Astrocyte of the spinal cord (primary cell): ENCODE measurements at regions not wholly inside any gene's neighbourhood (a gene's known extent, or its start where the extent isn't known, plus 50 kb on each side); places are given as distances from the start of the nearest gene placed in this dataset.

ENCODE experiments used
- DNase-seq: peaks from one replicate; pipeline ENCODE4 v3.0.0; 2011; ENCODE audit warnings: low read depth, low spot score
- H3K4me3 ChIP-seq: 2 replicates; pipeline ENCODE4 v1.5.1; 2011; ENCODE audit warnings: low read depth, mild to moderate bottlenecking, low read length, moderate library complexity
- in situ Hi-C: cut with HindIII; loops from 2 replicates; pipeline ENCODE4 v1.10.0; 2017; ENCODE audit warnings: low sequenced_read_pairs
- TF ChIP-seq, protein P1 (sequence below): IDR thresholded peaks from 2 replicates; pipeline ENCODE4 v1.5.1; 2012; ENCODE audit warnings: low read depth, mild to moderate bottlenecking, low read length, inconsistent platforms

DNA sequence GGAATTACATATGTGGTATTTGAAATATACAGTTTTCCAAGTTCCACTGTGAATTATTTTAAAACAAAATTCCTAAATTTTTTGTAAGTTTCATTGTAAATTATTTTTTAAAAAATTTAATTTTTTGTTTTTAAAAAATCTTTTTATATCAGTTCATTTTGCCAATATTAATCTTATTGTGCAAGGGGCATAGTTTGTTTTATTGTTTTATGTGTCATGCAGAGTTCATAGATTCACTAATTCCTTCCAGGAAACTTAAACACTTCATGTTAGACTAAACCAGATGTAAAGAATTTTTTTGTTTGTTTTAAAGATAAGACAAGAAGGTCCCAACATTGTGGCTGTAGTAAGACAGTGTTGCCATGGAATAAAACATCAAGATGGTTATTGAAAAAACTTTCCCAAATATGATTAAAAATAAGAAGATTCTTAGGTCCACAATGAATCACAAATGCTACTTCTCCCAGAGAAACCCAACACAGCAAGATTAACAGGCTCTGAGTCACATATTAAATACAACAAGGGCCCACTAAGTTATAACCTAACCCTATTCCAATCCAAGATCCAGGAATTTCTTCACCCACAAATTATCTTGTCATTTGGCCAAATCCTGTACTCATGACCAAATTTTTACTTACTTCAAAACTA is 464.7 kb upstream of the IGFBP3 start:
- peak; percentile 91 for DNase-seq
- TF ChIP-seq, protein P1, sequence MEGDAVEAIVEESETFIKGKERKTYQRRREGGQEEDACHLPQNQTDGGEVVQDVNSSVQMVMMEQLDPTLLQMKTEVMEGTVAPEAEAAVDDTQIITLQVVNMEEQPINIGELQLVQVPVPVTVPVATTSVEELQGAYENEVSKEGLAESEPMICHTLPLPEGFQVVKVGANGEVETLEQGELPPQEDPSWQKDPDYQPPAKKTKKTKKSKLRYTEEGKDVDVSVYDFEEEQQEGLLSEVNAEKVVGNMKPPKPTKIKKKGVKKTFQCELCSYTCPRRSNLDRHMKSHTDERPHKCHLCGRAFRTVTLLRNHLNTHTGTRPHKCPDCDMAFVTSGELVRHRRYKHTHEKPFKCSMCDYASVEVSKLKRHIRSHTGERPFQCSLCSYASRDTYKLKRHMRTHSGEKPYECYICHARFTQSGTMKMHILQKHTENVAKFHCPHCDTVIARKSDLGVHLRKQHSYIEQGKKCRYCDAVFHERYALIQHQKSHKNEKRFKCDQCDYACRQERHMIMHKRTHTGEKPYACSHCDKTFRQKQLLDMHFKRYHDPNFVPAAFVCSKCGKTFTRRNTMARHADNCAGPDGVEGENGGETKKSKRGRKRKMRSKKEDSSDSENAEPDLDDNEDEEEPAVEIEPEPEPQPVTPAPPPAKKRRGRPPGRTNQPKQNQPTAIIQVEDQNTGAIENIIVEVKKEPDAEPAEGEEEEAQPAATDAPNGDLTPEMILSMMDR: no peak
- no peak overlapping the region for H3K4me3 ChIP-seq
- in situ Hi-C loops: no loop called here

DNA sequence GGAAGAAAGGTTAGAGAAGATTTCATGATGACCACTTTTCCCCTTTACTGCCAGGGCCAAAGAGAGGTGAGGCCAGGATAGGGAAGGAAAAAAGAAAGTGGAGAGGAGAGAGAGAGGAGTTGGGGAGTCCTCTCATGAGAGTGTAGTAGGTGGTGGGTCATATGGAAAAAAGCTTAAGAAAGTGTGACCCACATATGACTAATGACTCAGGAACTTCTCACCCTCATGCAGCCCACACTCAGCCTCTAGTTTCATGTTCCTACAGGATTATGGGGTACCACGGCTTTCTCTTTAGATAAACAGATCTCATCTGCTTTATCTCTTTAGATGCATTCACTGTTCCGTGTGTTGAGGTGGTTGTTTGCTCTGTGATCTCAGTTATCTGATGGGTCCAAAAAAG is 462.5 kb upstream of the IGFBP3 start:
- TF ChIP-seq, protein P1: no peak
- no peak overlapping the region for H3K4me3 ChIP-seq
- in situ Hi-C loops: no loop called here
- peak; percentile 51 for DNase-seq

DNA sequence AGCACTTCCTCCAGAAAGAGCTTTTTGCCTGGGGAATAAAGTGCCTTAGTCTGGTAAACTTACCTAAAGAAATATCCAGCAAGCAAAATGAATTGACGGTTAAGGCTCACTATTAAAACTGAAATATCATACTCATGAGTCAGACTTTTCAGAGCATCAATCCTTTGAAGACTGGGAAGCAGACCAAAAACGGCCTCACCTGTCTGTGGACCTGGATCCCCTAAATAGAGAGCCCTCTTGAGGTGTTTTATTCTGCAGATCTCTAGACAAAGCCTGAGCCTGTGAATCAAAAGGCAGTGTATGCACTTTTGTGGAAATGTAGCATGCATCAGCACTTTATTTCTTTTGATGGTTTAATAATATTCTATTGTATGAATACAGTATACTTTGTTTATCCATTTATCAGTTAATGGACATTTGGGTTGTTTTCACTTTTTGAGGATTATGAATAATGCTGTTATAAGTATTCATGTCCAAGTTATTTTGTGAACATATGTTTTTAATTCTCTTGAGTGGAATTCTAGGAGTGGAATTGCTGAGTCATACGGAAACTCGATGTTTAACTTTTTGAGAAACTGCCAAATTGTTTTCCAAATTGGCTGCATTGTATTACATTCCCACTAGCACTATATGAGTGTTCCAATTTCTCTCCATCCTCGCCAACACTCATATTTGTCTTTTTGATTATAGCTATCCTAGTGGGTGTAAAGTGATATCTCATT is 449.0 kb upstream of the IGFBP3 start:
- DNase-seq: peak; percentile 93
- TF ChIP-seq, protein P1: no peak
- in situ Hi-C loops: no loop called here
- no peak overlapping the region for H3K4me3 ChIP-seq

DNA sequence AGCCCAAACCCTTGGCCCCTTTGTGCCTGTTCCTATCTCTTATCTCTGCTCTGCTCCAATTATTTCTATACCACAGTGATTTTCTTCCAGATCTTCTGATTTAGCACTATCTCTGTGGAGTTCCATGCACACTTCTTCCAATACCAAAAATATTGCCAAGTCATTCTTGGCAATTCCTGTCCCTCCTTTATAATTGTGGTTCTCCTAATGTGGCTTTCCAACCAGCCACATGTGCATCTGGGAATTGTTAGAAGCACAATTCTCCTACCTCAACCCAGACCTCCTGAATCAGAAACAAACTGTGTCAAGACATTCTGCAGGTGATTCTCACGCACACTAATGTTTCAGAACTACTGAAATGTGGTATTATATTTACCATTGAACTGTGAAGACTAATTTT is 447.8 kb upstream of the IGFBP3 start:
- in situ Hi-C loops: no loop called here
- DNase-seq: no peak
- TF ChIP-seq, protein P1: no peak
- no peak overlapping the region for H3K4me3 ChIP-seq

DNA sequence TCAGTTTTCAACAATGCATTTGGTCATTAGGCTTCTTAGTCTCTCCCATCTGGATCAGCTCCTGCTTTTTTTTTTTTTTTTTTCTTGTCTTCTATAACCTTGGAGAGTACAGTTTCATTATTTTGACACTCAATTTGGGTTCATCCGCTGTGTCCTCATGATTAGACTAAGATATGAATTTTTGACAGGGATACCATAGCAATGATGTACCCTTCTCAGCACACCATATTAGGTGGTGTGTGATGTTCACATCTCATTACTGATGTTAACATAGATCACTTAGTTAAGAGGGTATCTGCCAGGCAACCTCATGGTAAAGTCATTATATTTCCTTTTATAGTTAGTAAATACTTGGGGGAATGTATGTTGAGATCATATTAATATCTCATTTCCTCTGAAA is 445.5 kb upstream of the IGFBP3 start:
- TF ChIP-seq, protein P1: no peak
- in situ Hi-C loops: no loop called here
- no peak for DNase-seq
- no peak overlapping the region for H3K4me3 ChIP-seq

DNA sequence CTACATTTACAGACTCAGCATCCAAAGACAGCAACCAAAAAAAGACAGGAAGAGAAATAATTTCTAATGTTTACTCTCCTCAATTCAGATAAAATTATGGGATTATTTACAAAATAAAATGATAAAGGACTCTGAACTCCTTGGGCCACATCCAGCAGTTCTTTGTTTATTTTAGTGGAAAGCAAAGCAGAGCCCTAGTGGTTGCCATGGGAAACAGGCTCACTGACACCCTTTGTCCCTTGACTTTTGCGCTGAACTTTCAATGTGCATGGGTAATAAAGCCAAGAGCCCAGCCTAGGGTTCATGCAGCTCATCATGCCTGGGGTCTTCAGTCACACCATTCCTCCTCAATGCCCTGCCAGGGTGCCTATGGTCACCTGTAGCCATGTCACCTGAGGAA is 442.6 kb upstream of the IGFBP3 start:
- TF ChIP-seq, protein P1: peak; percentile 3
- no peak for DNase-seq
- in situ Hi-C loops: no loop called here
- no peak overlapping the region for H3K4me3 ChIP-seq
